Natural killer cell (primary cell): ENCODE measurements at regions not wholly inside any gene's neighbourhood (a gene's known extent, or its start where the extent isn't known, plus 50 kb on each side); places are given as distances from the start of the nearest gene placed in this dataset.

Experiments
- ATAC-seq, 3 donors: fragments of 150-1000 bp in 2 of 3; fragments of 200-7000 bp in 1 of 3; cut with Tn5 transposase; 1 replicate in 1 of 3; 2 replicates in 2 of 3; pipeline ENCODE4 v1.10.0; 2021; ENCODE audit warnings: mild to moderate bottlenecking in 2 of 3, moderate library complexity in 2 of 3
- DNase-seq, 2 donors: peaks; one replicate each; pipeline versions ENCODE4 v3.0.0 to v3.0.0-alpha.2; 2013 to 2021; ENCODE audit warnings: mixed read lengths in 1 of 2
- H3K27ac ChIP-seq: one replicate; pipeline ENCODE4 v1.5.1; 2013; ENCODE audit warnings: mild to moderate bottlenecking, low read length
- H3K27me3 ChIP-seq: one replicate; pipeline ENCODE4 v1.6.1; 2013; ENCODE audit warnings: low read length; ENCODE audit not compliant: control insufficient read depth, insufficient read depth
- H3K36me3 ChIP-seq: one replicate; pipeline ENCODE4 v1.6.1; 2013; ENCODE audit warnings: low read length; ENCODE audit not compliant: control insufficient read depth, insufficient read depth
- H3K4me1 ChIP-seq: one replicate; pipeline ENCODE4 v1.6.1; 2013; ENCODE audit warnings: low read length; ENCODE audit not compliant: control insufficient read depth, insufficient read depth
- H3K4me3 ChIP-seq: one replicate; pipeline ENCODE4 v1.5.1; 2013; ENCODE audit warnings: low read length
- H3K9me3 ChIP-seq: one replicate; pipeline ENCODE4 v1.6.1; 2013; ENCODE audit warnings: low read length; ENCODE audit not compliant: control insufficient read depth, insufficient read depth
- H3K27ac Mint-ChIP-seq, 2 donors: one replicate each; pipeline ENCODE4 v1.8.0; 2022; ENCODE audit warnings: mild to moderate bottlenecking in 2 of 2, mixed read lengths in 2 of 2, moderate library complexity in 1 of 2
- H3K27me3 Mint-ChIP-seq, 2 donors: one replicate each; pipeline ENCODE4 v1.8.0; 2022; ENCODE audit warnings: low read depth in 2 of 2, mixed read lengths in 2 of 2
- H3K36me3 Mint-ChIP-seq: one replicate; pipeline ENCODE4 v1.8.0; 2022; ENCODE audit warnings: mixed read lengths
- H3K4me1 Mint-ChIP-seq, 2 donors: one replicate each; pipeline ENCODE4 v1.8.0; 2022; ENCODE audit warnings: mixed read lengths in 2 of 2
- H3K4me3 Mint-ChIP-seq: one replicate; pipeline ENCODE4 v1.8.0; 2022; ENCODE audit warnings: mild to moderate bottlenecking, moderate library complexity, mixed read lengths
- H3K9me3 Mint-ChIP-seq, 2 donors: one replicate each; pipeline ENCODE4 v1.8.0; 2022; ENCODE audit warnings: mixed read lengths in 2 of 2
- WGBS: methylation state at CpG from one replicate; pipeline ENCODE4 v1.1.7; 2013; ENCODE audit warnings: missing lambda C conversion rate; ENCODE audit not compliant: insufficient coverage; 5-methylcytosine and 5-hydroxymethylcytosine counted together
- intact Hi-C: fragments of 100-400 bp; cut with micrococcal nuclease; formaldehyde crosslinking; loops from one replicate; pipeline ENCODE4 v1.14.2; 2022
- TF ChIP-seq, protein P1 (sequence below): fragments of 200-600 bp; IDR thresholded peaks from one replicate; pipeline ENCODE4 v1.8.0; 2022; ENCODE audit warnings: antibody characterized with exemption

GRCh38 chr1:38115682-38116202 lies 69.1 kb upstream of the POU3F1 start:
- ATAC-seq: no peak
- WGBS: 92% methylated on average over 9 of the region's 9 CpGs
- no peak overlapping the region for H3K4me3 Mint-ChIP-seq

DNA sequence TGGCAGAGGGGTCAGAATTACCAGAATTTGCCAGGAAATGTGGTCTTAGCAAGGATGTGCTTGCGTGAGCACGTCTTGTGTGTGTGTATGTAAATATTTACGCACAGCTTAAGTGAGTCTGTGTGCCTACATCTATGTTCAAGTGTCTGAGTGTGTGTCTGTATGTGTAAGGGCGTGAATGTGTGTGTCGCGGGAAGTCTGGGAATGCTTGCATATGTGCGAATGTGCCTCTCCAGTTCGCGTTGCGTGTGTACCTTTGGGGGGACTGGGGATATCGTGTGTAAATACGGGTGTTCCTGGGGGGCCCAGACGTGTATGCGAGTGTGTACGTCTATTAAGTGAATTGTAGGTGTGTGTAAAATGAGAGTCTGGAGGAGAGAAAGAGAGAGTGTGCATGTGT lies 68.6 kb upstream of the POU3F1 start:
- intact Hi-C loops: no loop called here

More at GRCh38 chr1:38115682-38116202, 69.1 kb upstream of the POU3F1 start:
- no peaks in the 10 kb centered on the region for H3K36me3 Mint-ChIP-seq
- peaks cover 8% of the 10 kb centered on the region for H3K4me1 ChIP-seq
- H3K4me3 ChIP-seq: no peak overlapping the region
- no peaks in the 10 kb centered on the region for H3K27me3 ChIP-seq
- H3K36me3 ChIP-seq: no peaks in the 10 kb centered on the region
- no peak for DNase-seq
- H3K9me3 Mint-ChIP-seq: no peaks in the 10 kb centered on the region
- peaks cover 2 to 12% of the 10 kb centered on the region in 2 donors for H3K27me3 Mint-ChIP-seq
- no peaks in the 10 kb centered on the region for H3K9me3 ChIP-seq
- no peak overlapping the region for H3K27ac Mint-ChIP-seq
- TF ChIP-seq, protein P1, sequence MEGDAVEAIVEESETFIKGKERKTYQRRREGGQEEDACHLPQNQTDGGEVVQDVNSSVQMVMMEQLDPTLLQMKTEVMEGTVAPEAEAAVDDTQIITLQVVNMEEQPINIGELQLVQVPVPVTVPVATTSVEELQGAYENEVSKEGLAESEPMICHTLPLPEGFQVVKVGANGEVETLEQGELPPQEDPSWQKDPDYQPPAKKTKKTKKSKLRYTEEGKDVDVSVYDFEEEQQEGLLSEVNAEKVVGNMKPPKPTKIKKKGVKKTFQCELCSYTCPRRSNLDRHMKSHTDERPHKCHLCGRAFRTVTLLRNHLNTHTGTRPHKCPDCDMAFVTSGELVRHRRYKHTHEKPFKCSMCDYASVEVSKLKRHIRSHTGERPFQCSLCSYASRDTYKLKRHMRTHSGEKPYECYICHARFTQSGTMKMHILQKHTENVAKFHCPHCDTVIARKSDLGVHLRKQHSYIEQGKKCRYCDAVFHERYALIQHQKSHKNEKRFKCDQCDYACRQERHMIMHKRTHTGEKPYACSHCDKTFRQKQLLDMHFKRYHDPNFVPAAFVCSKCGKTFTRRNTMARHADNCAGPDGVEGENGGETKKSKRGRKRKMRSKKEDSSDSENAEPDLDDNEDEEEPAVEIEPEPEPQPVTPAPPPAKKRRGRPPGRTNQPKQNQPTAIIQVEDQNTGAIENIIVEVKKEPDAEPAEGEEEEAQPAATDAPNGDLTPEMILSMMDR: no peak
- H3K27ac ChIP-seq: no peak overlapping the region
- H3K4me1 Mint-ChIP-seq: peaks cover 6 to 14% of the 10 kb centered on the region in 2 donors
- intact Hi-C loops: no loop called here

DNA sequence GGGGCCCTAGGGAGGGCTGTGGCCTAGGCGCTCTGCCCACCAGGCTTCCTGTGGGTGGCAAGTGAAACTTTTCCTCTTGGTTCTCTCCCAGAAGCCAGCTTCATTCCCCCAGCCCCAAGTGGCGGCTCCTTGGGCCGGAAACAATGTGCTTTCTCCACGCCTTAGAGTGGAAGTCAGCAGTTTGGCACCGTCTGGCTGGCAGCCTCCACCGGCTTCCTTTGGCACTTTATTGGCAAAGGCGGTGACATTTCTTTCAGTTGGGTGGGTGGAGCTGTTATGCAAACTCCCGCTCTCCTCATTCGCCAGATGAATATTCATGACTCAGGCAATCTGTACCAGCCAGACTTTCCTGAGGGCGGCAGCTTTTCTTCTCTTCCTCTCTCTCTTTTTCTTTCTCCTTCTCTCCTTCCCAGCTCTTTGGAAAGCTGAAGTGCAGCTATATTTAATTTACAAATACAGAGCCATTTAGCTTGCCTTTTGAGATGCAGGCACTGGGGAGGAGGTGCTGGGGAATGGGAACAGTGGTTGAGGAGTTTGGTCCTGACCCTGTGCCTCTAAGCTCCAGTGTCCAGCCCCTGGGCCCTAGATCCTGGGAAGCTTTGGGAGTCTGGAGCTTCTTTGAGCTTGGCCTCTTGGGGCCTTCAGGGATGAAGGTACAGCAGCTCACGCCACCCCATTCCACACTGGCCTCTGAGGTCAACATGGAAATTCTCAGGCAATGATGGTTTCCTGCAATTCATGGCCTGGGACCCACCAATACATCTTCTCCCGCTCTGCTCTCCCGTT lies 67.8 kb upstream of the POU3F1 start:
- H3K27ac Mint-ChIP-seq: no peak overlapping the region
- peaks cover 6 to 14% of the 10 kb centered on the region in 2 donors for H3K4me1 Mint-ChIP-seq
- intact Hi-C loops: no loop called here
- Histone ChIP-seq H3K9me3 (no peaks in the 10 kb centered on the region), H3K27me3 (no peaks in the 10 kb centered on the region), H3K4me1 (peaks cover 8% of the 10 kb centered on the region), H3K27ac (no peak overlapping the region), H3K36me3 (no peaks in the 10 kb centered on the region), H3K4me3 (no peak overlapping the region)
- 42% methylated on average over 13 of the region's 13 CpGs for WGBS
- ATAC-seq: peak in 1 of 3 donors; percentile 36
- H3K9me3 Mint-ChIP-seq: no peaks in the 10 kb centered on the region
- no peaks in the 10 kb centered on the region for H3K36me3 Mint-ChIP-seq
- peaks cover 9 to 10% of the 10 kb centered on the region in 2 donors for H3K27me3 Mint-ChIP-seq
- TF ChIP-seq, protein P1: no peak
- DNase-seq: no peak
- no peak overlapping the region for H3K4me3 Mint-ChIP-seq

More for the DNA sequence above, 68.6 kb upstream of the POU3F1 start:
- 93% methylated on average over 15 of the region's 15 CpGs for WGBS
- Histone ChIP-seq H3K27ac (no peak overlapping the region), H3K27me3 (no peaks in the 10 kb centered on the region), H3K36me3 (no peaks in the 10 kb centered on the region), H3K9me3 (no peaks in the 10 kb centered on the region), H3K4me3 (no peak overlapping the region), H3K4me1 (peaks cover 8% of the 10 kb centered on the region)
- no peaks in the 10 kb centered on the region for H3K9me3 Mint-ChIP-seq
- H3K27ac Mint-ChIP-seq: no peak overlapping the region
- H3K36me3 Mint-ChIP-seq: no peaks in the 10 kb centered on the region
- H3K4me3 Mint-ChIP-seq: no peak overlapping the region
- no peak for DNase-seq
- H3K4me1 Mint-ChIP-seq: peaks cover 6 to 14% of the 10 kb centered on the region in 2 donors
- TF ChIP-seq, protein P1: no peak
- peaks cover 7 to 10% of the 10 kb centered on the region in 2 donors for H3K27me3 Mint-ChIP-seq
- ATAC-seq: no peak
